HEK293 (cell line): ENCODE measurements at regions not wholly inside any gene's neighbourhood (a gene's known extent, or its start where the extent isn't known, plus 50 kb on each side); places are given as distances from the start of the nearest gene placed in this dataset.

Source experiments
- GLIS1 ChIP-seq: fragments of 450-650 bp; formaldehyde crosslinking; IDR thresholded peaks from 2 replicates; pipeline ENCODE4 v1.5.1; 2016; ENCODE audit warnings: missing biosample characterization, missing genetic modification characterization
- GLIS2 ChIP-seq: fragments of 450-650 bp; formaldehyde crosslinking; IDR thresholded peaks from 2 replicates; pipeline ENCODE4 v1.5.1; 2016; ENCODE audit warnings: missing biosample characterization, missing genetic modification characterization
- MEIS1 ChIP-seq: sonication (generic); formaldehyde crosslinking; IDR thresholded peaks from 2 replicates; pipeline ENCODE4 v1.8.1; 2022; ENCODE audit warnings: missing genetic modification reagents, mild to moderate bottlenecking, borderline replicate concordance
- REPIN1 ChIP-seq: fragments of 450-650 bp; formaldehyde crosslinking; IDR thresholded peaks from 2 replicates; pipeline ENCODE4 v1.5.1; 2017; ENCODE audit warnings: missing biosample characterization, missing genetic modification characterization, low read depth
- SP7 ChIP-seq: fragments of 450-650 bp; formaldehyde crosslinking; IDR thresholded peaks from 2 replicates; pipeline ENCODE4 v1.5.1; 2016; ENCODE audit warnings: missing biosample characterization, missing genetic modification characterization
- ZBTB8A ChIP-seq: fragments of 450-650 bp; formaldehyde crosslinking; IDR thresholded peaks from 2 replicates; pipeline ENCODE4 v1.5.1; 2016; ENCODE audit warnings: missing biosample characterization, missing genetic modification characterization
- ZFP37 ChIP-seq: fragments of 450-650 bp; formaldehyde crosslinking; IDR thresholded peaks from 2 replicates; pipeline ENCODE4 v1.5.1; 2016; ENCODE audit warnings: missing biosample characterization, missing genetic modification characterization
- ZNF112 ChIP-seq: fragments of 450-650 bp; formaldehyde crosslinking; IDR thresholded peaks from 2 replicates; pipeline ENCODE4 v1.5.0; 2017; ENCODE audit warnings: missing biosample characterization, missing genetic modification characterization
- ZNF133 ChIP-seq: fragments of 450-650 bp; formaldehyde crosslinking; IDR thresholded peaks from 2 replicates; pipeline ENCODE4 v1.5.1; 2016; ENCODE audit warnings: missing biosample characterization, missing genetic modification characterization
- ZNF202 ChIP-seq: fragments of 450-650 bp; formaldehyde crosslinking; IDR thresholded peaks from 2 replicates; pipeline ENCODE4 v1.5.1; 2016; ENCODE audit warnings: missing biosample characterization, missing genetic modification characterization, borderline replicate concordance
- ZNF221 ChIP-seq: fragments of 450-650 bp; formaldehyde crosslinking; IDR thresholded peaks from 2 replicates; pipeline ENCODE4 v1.5.1; 2017; ENCODE audit warnings: missing biosample characterization, missing genetic modification characterization, borderline replicate concordance
- ZNF341 ChIP-seq: fragments of 450-650 bp; formaldehyde crosslinking; IDR thresholded peaks from 2 replicates; pipeline ENCODE4; 2016; ENCODE audit warnings: low read depth, missing biosample characterization, missing genetic modification characterization
- ZNF423 ChIP-seq: fragments of 450-650 bp; formaldehyde crosslinking; IDR thresholded peaks from 2 replicates; pipeline ENCODE4 v1.5.1; 2016; ENCODE audit warnings: missing biosample characterization, missing genetic modification characterization
- ZNF501 ChIP-seq: fragments of 450-650 bp; formaldehyde crosslinking; IDR thresholded peaks from 2 replicates; pipeline ENCODE4 v1.5.1; 2016; ENCODE audit warnings: missing biosample characterization, missing genetic modification characterization
- ZNF548 ChIP-seq: fragments of 450-650 bp; formaldehyde crosslinking; IDR thresholded peaks from 2 replicates; pipeline ENCODE4 v1.5.1; 2016; ENCODE audit warnings: missing biosample characterization, missing genetic modification characterization
- ZNF560 ChIP-seq: fragments of 450-650 bp; formaldehyde crosslinking; IDR thresholded peaks from 2 replicates; pipeline ENCODE4 v1.5.1; 2017; ENCODE audit warnings: missing biosample characterization, missing genetic modification characterization, borderline replicate concordance
- ZNF600 ChIP-seq: fragments of 450-650 bp; formaldehyde crosslinking; IDR thresholded peaks from 2 replicates; pipeline ENCODE4 v1.5.1; 2016; ENCODE audit warnings: missing biosample characterization, missing genetic modification characterization
- ZNF626 ChIP-seq: fragments of 450-650 bp; sonication (Bioruptor Pico); formaldehyde crosslinking; IDR thresholded peaks from 2 replicates; pipeline ENCODE4 v1.5.1; 2018; ENCODE audit warnings: missing biosample characterization, missing genetic modification characterization, inconsistent platforms
- ZNF677 ChIP-seq: fragments of 450-650 bp; IDR thresholded peaks from 2 replicates; pipeline ENCODE4 v1.5.0; 2018; ENCODE audit warnings: missing biosample characterization, mild to moderate bottlenecking, missing genetic modification characterization, moderate library complexity
- ZSCAN16 ChIP-seq: fragments of 450-650 bp; formaldehyde crosslinking; IDR thresholded peaks from 2 replicates; pipeline ENCODE4 v1.5.1; 2016; ENCODE audit warnings: missing biosample characterization, missing genetic modification characterization
- TF ChIP-seq, protein P1 (sequence below): fragments of 450-650 bp; formaldehyde crosslinking; IDR thresholded peaks from 2 replicates; pipeline ENCODE4 v1.5.1; 2016; ENCODE audit warnings: missing biosample characterization, missing genetic modification characterization, borderline replicate concordance
- TF ChIP-seq, protein P2 (sequence below): fragments of 450-650 bp; formaldehyde crosslinking; IDR thresholded peaks from 2 replicates; pipeline ENCODE4 v1.5.1; 2016; ENCODE audit warnings: missing biosample characterization, missing genetic modification characterization, low read depth
- TF ChIP-seq, protein P3 (sequence below): fragments of 450-650 bp; formaldehyde crosslinking; IDR thresholded peaks from 2 replicates; pipeline ENCODE4 v1.5.1; 2016; ENCODE audit warnings: missing biosample characterization, missing genetic modification characterization
- TF ChIP-seq, protein P4 (sequence below): fragments of 450-650 bp; formaldehyde crosslinking; IDR thresholded peaks from 2 replicates; pipeline ENCODE4 v1.5.1; 2016; ENCODE audit warnings: missing biosample characterization, missing genetic modification characterization
- TF ChIP-seq, protein P5 (sequence below): fragments of 450-650 bp; formaldehyde crosslinking; IDR thresholded peaks from 2 replicates; pipeline ENCODE4 v1.5.1; 2016; ENCODE audit warnings: missing biosample characterization, missing genetic modification characterization
- TF ChIP-seq, protein P6 (sequence below): fragments of 450-650 bp; formaldehyde crosslinking; IDR thresholded peaks from 2 replicates; pipeline ENCODE4 v1.5.1; 2016; ENCODE audit warnings: missing biosample characterization, missing genetic modification characterization, low read depth

DNA sequence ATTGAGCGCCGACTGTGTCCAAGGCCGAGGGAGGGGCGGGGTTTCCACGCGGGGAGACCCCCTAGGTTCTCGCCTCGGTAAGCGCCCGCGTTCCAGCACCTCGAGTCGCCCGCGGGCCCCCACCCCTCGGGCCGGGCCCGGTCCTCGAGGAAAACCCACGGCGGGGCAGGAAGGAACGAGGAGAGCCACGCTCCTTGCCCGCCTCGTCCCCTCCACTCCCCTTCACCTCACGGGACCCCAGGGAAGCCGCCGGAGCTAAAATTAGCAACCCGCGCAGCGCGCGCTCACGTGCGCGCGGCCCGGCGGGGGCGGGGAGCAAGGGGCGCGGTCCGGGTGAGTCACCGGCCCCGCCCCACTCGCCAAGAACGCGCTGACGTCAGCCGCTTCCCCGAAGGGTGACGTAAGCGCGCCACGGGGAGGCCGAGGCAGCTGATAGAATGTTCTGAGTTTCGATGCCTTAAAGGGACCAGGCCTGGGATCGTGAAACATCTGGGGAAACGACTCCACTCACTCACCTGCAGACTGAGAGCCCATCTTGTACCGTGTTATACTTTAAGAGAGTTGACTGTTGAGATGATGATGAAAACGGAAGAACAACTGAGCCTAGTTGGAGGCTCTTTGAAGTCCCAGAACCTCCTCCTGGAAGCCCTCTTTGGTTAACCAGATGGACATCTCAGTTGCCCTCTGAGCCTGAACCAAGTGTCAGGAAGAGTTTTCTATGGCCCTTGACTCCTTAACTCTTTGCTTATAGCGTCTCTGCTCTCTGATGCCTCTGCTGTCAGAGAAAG lies 49.7 kb upstream of the ATF3 start (continued):
- TF ChIP-seq, protein P1, sequence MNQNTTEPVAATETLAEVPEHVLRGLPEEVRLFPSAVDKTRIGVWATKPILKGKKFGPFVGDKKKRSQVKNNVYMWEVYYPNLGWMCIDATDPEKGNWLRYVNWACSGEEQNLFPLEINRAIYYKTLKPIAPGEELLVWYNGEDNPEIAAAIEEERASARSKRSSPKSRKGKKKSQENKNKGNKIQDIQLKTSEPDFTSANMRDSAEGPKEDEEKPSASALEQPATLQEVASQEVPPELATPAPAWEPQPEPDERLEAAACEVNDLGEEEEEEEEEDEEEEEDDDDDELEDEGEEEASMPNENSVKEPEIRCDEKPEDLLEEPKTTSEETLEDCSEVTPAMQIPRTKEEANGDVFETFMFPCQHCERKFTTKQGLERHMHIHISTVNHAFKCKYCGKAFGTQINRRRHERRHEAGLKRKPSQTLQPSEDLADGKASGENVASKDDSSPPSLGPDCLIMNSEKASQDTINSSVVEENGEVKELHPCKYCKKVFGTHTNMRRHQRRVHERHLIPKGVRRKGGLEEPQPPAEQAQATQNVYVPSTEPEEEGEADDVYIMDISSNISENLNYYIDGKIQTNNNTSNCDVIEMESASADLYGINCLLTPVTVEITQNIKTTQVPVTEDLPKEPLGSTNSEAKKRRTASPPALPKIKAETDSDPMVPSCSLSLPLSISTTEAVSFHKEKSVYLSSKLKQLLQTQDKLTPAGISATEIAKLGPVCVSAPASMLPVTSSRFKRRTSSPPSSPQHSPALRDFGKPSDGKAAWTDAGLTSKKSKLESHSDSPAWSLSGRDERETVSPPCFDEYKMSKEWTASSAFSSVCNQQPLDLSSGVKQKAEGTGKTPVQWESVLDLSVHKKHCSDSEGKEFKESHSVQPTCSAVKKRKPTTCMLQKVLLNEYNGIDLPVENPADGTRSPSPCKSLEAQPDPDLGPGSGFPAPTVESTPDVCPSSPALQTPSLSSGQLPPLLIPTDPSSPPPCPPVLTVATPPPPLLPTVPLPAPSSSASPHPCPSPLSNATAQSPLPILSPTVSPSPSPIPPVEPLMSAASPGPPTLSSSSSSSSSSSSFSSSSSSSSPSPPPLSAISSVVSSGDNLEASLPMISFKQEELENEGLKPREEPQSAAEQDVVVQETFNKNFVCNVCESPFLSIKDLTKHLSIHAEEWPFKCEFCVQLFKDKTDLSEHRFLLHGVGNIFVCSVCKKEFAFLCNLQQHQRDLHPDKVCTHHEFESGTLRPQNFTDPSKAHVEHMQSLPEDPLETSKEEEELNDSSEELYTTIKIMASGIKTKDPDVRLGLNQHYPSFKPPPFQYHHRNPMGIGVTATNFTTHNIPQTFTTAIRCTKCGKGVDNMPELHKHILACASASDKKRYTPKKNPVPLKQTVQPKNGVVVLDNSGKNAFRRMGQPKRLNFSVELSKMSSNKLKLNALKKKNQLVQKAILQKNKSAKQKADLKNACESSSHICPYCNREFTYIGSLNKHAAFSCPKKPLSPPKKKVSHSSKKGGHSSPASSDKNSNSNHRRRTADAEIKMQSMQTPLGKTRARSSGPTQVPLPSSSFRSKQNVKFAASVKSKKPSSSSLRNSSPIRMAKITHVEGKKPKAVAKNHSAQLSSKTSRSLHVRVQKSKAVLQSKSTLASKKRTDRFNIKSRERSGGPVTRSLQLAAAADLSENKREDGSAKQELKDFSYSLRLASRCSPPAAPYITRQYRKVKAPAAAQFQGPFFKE (tag by site-specific recombination) = no peak
- TF ChIP-seq ZNF133 (no peak), GLIS2 (peak; percentile 66; the same call in 1 of the 2 replicates), ZNF202 (tag by site-specific recombination) (no peak), SP7 (tag by site-specific recombination) (peak; percentile 87), GLIS1 (tag by site-specific recombination) (peak; percentile 82), ZFP37 (tag by site-specific recombination) (0 out of 2 replicates have a peak, but pooled peaks have one; percentile 61), ZNF677 (tag by site-specific recombination) (no peak), ZNF112 (tag by site-specific recombination) (no peak), ZNF501 (tag by site-specific recombination) (peak; percentile 39; the same call in 1 of the 2 replicates), REPIN1 (tag by site-specific recombination) (no peak), ZNF600 (tag by site-specific recombination) (no peak), ZNF221 (no peak), MEIS1 (CRISPR knock-in tag) (no peak), ZNF548 (tag by site-specific recombination) (no peak), ZNF423 (tag by site-specific recombination) (0 out of 2 replicates have a peak, but pooled peaks have one; percentile 6), ZNF626 (tag by site-specific recombination) (no peak), ZBTB8A (no peak; the same call in 1 of the 2 replicates), ZNF560 (tag by site-specific recombination) (no peak), ZNF341 (tag by site-specific recombination) (peak; percentile 38), ZSCAN16 (tag by site-specific recombination) (no peak)
- TF ChIP-seq, protein P2, sequence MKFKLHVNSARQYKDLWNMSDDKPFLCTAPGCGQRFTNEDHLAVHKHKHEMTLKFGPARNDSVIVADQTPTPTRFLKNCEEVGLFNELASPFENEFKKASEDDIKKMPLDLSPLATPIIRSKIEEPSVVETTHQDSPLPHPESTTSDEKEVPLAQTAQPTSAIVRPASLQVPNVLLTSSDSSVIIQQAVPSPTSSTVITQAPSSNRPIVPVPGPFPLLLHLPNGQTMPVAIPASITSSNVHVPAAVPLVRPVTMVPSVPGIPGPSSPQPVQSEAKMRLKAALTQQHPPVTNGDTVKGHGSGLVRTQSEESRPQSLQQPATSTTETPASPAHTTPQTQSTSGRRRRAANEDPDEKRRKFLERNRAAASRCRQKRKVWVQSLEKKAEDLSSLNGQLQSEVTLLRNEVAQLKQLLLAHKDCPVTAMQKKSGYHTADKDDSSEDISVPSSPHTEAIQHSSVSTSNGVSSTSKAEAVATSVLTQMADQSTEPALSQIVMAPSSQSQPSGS (tag by site-specific recombination) = peak; percentile 99
- TF ChIP-seq, protein P3, sequence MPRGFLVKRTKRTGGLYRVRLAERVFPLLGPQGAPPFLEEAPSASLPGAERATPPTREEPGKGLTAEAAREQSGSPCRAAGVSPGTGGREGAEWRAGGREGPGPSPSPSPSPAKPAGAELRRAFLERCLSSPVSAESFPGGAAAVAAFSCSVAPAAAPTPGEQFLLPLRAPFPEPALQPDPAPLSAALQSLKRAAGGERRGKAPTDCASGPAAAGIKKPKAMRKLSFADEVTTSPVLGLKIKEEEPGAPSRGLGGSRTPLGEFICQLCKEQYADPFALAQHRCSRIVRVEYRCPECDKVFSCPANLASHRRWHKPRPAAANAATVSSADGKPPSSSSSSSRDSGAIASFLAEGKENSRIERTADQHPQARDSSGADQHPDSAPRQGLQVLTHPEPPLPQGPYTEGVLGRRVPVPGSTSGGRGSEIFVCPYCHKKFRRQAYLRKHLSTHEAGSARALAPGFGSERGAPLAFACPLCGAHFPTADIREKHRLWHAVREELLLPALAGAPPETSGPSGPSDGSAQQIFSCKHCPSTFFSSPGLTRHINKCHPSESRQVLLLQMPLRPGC (tag by site-specific recombination) = peak; percentile 54; the same call in 1 of the 2 replicates
- TF ChIP-seq, protein P4, sequence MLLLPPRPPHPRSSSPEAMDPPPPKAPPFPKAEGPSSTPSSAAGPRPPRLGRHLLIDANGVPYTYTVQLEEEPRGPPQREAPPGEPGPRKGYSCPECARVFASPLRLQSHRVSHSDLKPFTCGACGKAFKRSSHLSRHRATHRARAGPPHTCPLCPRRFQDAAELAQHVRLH (tag by site-specific recombination) = peak; percentile 94
- TF ChIP-seq, protein P5, sequence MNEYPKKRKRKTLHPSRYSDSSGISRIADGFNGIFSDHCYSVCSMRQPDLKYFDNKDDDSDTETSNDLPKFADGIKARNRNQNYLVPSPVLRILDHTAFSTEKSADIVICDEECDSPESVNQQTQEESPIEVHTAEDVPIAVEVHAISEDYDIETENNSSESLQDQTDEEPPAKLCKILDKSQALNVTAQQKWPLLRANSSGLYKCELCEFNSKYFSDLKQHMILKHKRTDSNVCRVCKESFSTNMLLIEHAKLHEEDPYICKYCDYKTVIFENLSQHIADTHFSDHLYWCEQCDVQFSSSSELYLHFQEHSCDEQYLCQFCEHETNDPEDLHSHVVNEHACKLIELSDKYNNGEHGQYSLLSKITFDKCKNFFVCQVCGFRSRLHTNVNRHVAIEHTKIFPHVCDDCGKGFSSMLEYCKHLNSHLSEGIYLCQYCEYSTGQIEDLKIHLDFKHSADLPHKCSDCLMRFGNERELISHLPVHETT (tag by site-specific recombination) = peak; percentile 67; the same call in 1 of the 2 replicates
- TF ChIP-seq, protein P6, sequence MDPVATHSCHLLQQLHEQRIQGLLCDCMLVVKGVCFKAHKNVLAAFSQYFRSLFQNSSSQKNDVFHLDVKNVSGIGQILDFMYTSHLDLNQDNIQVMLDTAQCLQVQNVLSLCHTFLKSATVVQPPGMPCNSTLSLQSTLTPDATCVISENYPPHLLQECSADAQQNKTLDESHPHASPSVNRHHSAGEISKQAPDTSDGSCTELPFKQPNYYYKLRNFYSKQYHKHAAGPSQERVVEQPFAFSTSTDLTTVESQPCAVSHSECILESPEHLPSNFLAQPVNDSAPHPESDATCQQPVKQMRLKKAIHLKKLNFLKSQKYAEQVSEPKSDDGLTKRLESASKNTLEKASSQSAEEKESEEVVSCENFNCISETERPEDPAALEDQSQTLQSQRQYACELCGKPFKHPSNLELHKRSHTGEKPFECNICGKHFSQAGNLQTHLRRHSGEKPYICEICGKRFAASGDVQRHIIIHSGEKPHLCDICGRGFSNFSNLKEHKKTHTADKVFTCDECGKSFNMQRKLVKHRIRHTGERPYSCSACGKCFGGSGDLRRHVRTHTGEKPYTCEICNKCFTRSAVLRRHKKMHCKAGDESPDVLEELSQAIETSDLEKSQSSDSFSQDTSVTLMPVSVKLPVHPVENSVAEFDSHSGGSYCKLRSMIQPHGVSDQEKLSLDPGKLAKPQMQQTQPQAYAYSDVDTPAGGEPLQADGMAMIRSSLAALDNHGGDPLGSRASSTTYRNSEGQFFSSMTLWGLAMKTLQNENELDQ (tag by site-specific recombination) = no peak
